Activated naive CD8-positive, alpha-beta T cell (primary cell): ENCODE measurements at regions not wholly inside any gene's neighbourhood (a gene's known extent, or its start where the extent isn't known, plus 50 kb on each side); places are given as distances from the start of the nearest gene placed in this dataset.
"Not testable (repeated sequence)": the region's sequence is repeated elsewhere in the genome, so short reads cannot be mapped to it uniquely, and the experiment has no call there.

Experiments used
- H3K27ac Mint-ChIP-seq: one replicate; pipeline ENCODE4 v1.8.0; 2021; ENCODE audit warnings: mixed read lengths
- H3K27me3 Mint-ChIP-seq: one replicate; pipeline ENCODE4 v1.8.0; 2021; ENCODE audit warnings: mixed read lengths
- H3K36me3 Mint-ChIP-seq: one replicate; pipeline ENCODE4 v1.8.0; 2021; ENCODE audit warnings: mixed read lengths
- H3K4me1 Mint-ChIP-seq: one replicate; pipeline ENCODE4 v1.8.0; 2021; ENCODE audit warnings: low read depth, mixed read lengths
- H3K4me3 Mint-ChIP-seq: one replicate; pipeline ENCODE4 v1.8.0; 2021; ENCODE audit warnings: mild to moderate bottlenecking, mixed read lengths
- H3K9me3 Mint-ChIP-seq: one replicate; pipeline ENCODE4 v1.8.0; 2021; ENCODE audit warnings: low read depth, mixed read lengths

- H3K27ac Mint-ChIP-seq: no peak overlapping the region
- H3K9me3 Mint-ChIP-seq: peaks cover 4% of the 10 kb centered on the region
- no peaks in the 10 kb centered on the region for H3K27me3 Mint-ChIP-seq
- H3K36me3 Mint-ChIP-seq: peaks cover 3% of the 10 kb centered on the region
- no peak overlapping the region for H3K4me3 Mint-ChIP-seq
- H3K4me1 Mint-ChIP-seq: peaks cover 36% of the 10 kb centered on the region
These were observed 1054.5 kb downstream of the BCL11B start for GRCh38 chr14:98217530-98217929.

- Mint-ChIP-seq H3K36me3 (peaks cover 3% of the 10 kb centered on the region), H3K4me1 (peaks cover 37% of the 10 kb centered on the region), H3K9me3 (peaks cover 4% of the 10 kb centered on the region), H3K27ac (no peak overlapping the region), H3K27me3 (no peaks in the 10 kb centered on the region), H3K4me3 (no peak overlapping the region)
These were observed 1053.8 kb downstream of the BCL11B start for GRCh38 chr14:98218218-98218617.

- peak overlapping the region; percentile 35 for H3K27ac Mint-ChIP-seq
- H3K4me1 Mint-ChIP-seq: peaks cover 39% of the 10 kb centered on the region
- peak overlapping the region; percentile 30 for H3K4me3 Mint-ChIP-seq
These were observed 1052.4 kb downstream of the BCL11B start for GRCh38 chr14:98219638-98220037.

GRCh38 chr14:98223106-98223505 is 1048.9 kb downstream of the BCL11B start:
- peaks cover 3% of the 10 kb centered on the region for H3K36me3 Mint-ChIP-seq
- H3K4me1 Mint-ChIP-seq: peaks cover 69% of the 10 kb centered on the region
- H3K27me3 Mint-ChIP-seq: no peaks in the 10 kb centered on the region
- H3K27ac Mint-ChIP-seq: peak overlapping the region; percentile 90
- peak overlapping the region; percentile 63 for H3K4me3 Mint-ChIP-seq
- H3K9me3 Mint-ChIP-seq: no peaks in the 10 kb centered on the region

More at GRCh38 chr14:98219638-98220037, 1052.4 kb downstream of the BCL11B start:
- peaks cover 3% of the 10 kb centered on the region for H3K36me3 Mint-ChIP-seq
- H3K27me3 Mint-ChIP-seq: no peaks in the 10 kb centered on the region
- H3K9me3 Mint-ChIP-seq: peaks cover 4% of the 10 kb centered on the region

GRCh38 chr14:98223710-98224109 is 1048.3 kb downstream of the BCL11B start:
- Mint-ChIP-seq H3K4me3 (peak overlapping the region; percentile 27), H3K27ac (peak overlapping the region; percentile 90), H3K4me1 (peaks cover 75% of the 10 kb centered on the region)
- not testable (repeated sequence) for H3K27me3 Mint-ChIP-seq, H3K36me3 Mint-ChIP-seq, H3K9me3 Mint-ChIP-seq

- Mint-ChIP-seq H3K9me3 (no peaks in the 10 kb centered on the region), H3K4me3 (no peak overlapping the region), H3K4me1 (peaks cover 89% of the 10 kb centered on the region), H3K27ac (peak overlapping the region; percentile 88), H3K27me3 (no peaks in the 10 kb centered on the region), H3K36me3 (no peaks in the 10 kb centered on the region)
These were observed 1045.6 kb downstream of the BCL11B start for GRCh38 chr14:98226411-98226810.

GRCh38 chr14:98227000-98227726 is 1044.8 kb downstream of the BCL11B start:
- Mint-ChIP-seq H3K36me3 (no peaks in the 10 kb centered on the region), H3K4me1 (peaks cover 91% of the 10 kb centered on the region), H3K4me3 (peak overlapping the region; percentile 67), H3K27ac (peak overlapping the region; percentile 88), H3K27me3 (no peaks in the 10 kb centered on the region), H3K9me3 (no peaks in the 10 kb centered on the region)

GRCh38 chr14:98227727-98228111 is 1044.3 kb downstream of the BCL11B start:
- H3K9me3 Mint-ChIP-seq: no peaks in the 10 kb centered on the region
- peak overlapping the region; percentile 88 for H3K27ac Mint-ChIP-seq
- peaks cover 86% of the 10 kb centered on the region for H3K4me1 Mint-ChIP-seq
- H3K4me3 Mint-ChIP-seq: peak overlapping the region; percentile 67
- no peaks in the 10 kb centered on the region for H3K36me3 Mint-ChIP-seq
- no peaks in the 10 kb centered on the region for H3K27me3 Mint-ChIP-seq

GRCh38 chr14:98229656-98230366 is 1042.2 kb downstream of the BCL11B start:
- H3K4me1 Mint-ChIP-seq: peaks cover 85% of the 10 kb centered on the region
- H3K36me3 Mint-ChIP-seq: peaks cover 6% of the 10 kb centered on the region
- peak overlapping the region; percentile 72 for H3K4me3 Mint-ChIP-seq
- no peaks in the 10 kb centered on the region for H3K27me3 Mint-ChIP-seq
- peak overlapping the region; percentile 91 for H3K27ac Mint-ChIP-seq
- no peaks in the 10 kb centered on the region for H3K9me3 Mint-ChIP-seq

GRCh38 chr14:98230411-98230810 is 1041.6 kb downstream of the BCL11B start:
- peaks cover 85% of the 10 kb centered on the region for H3K4me1 Mint-ChIP-seq
- H3K4me3 Mint-ChIP-seq: no peak overlapping the region
- no peaks in the 10 kb centered on the region for H3K9me3 Mint-ChIP-seq
- peaks cover 7% of the 10 kb centered on the region for H3K36me3 Mint-ChIP-seq
- H3K27me3 Mint-ChIP-seq: no peaks in the 10 kb centered on the region
- peak overlapping the region; percentile 91 for H3K27ac Mint-ChIP-seq

GRCh38 chr14:98231210-98231609 is 1040.8 kb downstream of the BCL11B start:
- Mint-ChIP-seq H3K9me3 (no peaks in the 10 kb centered on the region), H3K27me3 (no peaks in the 10 kb centered on the region), H3K27ac (peak overlapping the region; percentile 91), H3K36me3 (peaks cover 7% of the 10 kb centered on the region), H3K4me1 (peaks cover 80% of the 10 kb centered on the region), H3K4me3 (no peak overlapping the region)

- peaks cover 7% of the 10 kb centered on the region for H3K36me3 Mint-ChIP-seq
- H3K27me3 Mint-ChIP-seq: no peaks in the 10 kb centered on the region
- H3K9me3 Mint-ChIP-seq: no peaks in the 10 kb centered on the region
- peaks cover 68% of the 10 kb centered on the region for H3K4me1 Mint-ChIP-seq
- no peak overlapping the region for H3K4me3 Mint-ChIP-seq
- H3K27ac Mint-ChIP-seq: peak overlapping the region; percentile 51
These were observed 1038.3 kb downstream of the BCL11B start for GRCh38 chr14:98233656-98234055.

GRCh38 chr14:98234208-98234607 is 1037.8 kb downstream of the BCL11B start:
- no peak overlapping the region for H3K4me3 Mint-ChIP-seq
- peaks cover 70% of the 10 kb centered on the region for H3K4me1 Mint-ChIP-seq
- peaks cover 7% of the 10 kb centered on the region for H3K36me3 Mint-ChIP-seq
- no peaks in the 10 kb centered on the region for H3K27me3 Mint-ChIP-seq
- H3K27ac Mint-ChIP-seq: no peak overlapping the region
- H3K9me3 Mint-ChIP-seq: no peaks in the 10 kb centered on the region

GRCh38 chr14:98236314-98236713 is 1035.7 kb downstream of the BCL11B start:
- H3K36me3 Mint-ChIP-seq: peaks cover 7% of the 10 kb centered on the region
- no peaks in the 10 kb centered on the region for H3K27me3 Mint-ChIP-seq
- no peak overlapping the region for H3K27ac Mint-ChIP-seq
- no peak overlapping the region for H3K4me3 Mint-ChIP-seq
- no peaks in the 10 kb centered on the region for H3K9me3 Mint-ChIP-seq
- H3K4me1 Mint-ChIP-seq: peaks cover 58% of the 10 kb centered on the region

- Mint-ChIP-seq H3K36me3 (peaks cover 6% of the 10 kb centered on the region), H3K4me3 (no peak overlapping the region), H3K27ac (no peak overlapping the region), H3K4me1 (peaks cover 53% of the 10 kb centered on the region), H3K27me3 (no peaks in the 10 kb centered on the region), H3K9me3 (no peaks in the 10 kb centered on the region)
These were observed 1034.1 kb downstream of the BCL11B start for GRCh38 chr14:98237939-98238338.
